WI38 (cell line): ENCODE measurements at regions not wholly inside any gene's neighbourhood (a gene's known extent, or its start where the extent isn't known, plus 50 kb on each side); places are given as distances from the start of the nearest gene placed in this dataset.

Source experiments
- H3K4me3 ChIP-seq: 2 replicates; pipeline ENCODE4 v1.5.1; 2011; ENCODE audit warnings: low read depth, mild to moderate bottlenecking, control low read depth, low read length
- TF ChIP-seq, protein P1 (sequence below): IDR thresholded peaks from 2 replicates; pipeline ENCODE4 v1.5.1; 2012; ENCODE audit warnings: low read depth, mild to moderate bottlenecking, control low read depth, low read length

DNA sequence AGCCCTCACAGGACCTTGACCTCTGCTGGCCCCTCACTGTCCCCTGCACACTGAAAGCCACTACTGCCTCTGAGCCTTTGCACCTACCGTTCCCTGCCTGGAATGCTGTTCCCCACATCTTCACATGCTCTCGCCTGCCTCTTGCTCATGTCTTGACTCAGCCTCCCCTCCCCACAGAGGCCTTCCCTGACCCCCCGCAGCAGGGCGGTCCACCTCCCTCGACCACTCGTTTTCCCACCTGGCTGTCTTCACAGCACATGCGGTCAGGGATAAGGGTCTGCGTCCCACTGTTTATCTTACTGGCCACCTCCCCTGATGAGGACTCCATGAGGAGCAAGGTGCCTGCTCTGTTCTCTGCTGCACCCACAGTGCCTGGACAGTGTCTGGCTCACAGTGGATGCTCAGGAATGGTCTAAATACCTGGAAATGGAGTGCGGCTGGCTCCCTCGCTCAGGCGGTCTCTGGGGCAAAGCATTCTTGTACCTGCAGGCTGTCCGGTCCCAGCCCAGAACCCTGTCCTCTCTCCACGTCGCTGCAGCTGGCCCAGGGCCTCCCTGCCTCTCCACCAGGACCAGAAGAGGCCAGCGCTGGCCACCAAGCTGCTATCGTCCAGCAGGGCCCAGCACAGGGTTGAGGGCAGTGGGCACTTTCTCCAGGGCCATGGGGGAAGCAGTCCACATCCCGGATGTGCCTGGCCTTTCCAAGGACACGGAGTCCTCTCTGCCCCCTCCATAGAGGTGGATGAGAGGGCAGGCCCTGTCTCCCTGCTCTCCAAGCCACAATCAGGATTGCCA is 107.4 kb downstream of the NCOR2 start:
- TF ChIP-seq, protein P1, sequence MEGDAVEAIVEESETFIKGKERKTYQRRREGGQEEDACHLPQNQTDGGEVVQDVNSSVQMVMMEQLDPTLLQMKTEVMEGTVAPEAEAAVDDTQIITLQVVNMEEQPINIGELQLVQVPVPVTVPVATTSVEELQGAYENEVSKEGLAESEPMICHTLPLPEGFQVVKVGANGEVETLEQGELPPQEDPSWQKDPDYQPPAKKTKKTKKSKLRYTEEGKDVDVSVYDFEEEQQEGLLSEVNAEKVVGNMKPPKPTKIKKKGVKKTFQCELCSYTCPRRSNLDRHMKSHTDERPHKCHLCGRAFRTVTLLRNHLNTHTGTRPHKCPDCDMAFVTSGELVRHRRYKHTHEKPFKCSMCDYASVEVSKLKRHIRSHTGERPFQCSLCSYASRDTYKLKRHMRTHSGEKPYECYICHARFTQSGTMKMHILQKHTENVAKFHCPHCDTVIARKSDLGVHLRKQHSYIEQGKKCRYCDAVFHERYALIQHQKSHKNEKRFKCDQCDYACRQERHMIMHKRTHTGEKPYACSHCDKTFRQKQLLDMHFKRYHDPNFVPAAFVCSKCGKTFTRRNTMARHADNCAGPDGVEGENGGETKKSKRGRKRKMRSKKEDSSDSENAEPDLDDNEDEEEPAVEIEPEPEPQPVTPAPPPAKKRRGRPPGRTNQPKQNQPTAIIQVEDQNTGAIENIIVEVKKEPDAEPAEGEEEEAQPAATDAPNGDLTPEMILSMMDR = no peak
- no peak overlapping the region for H3K4me3 ChIP-seq

- no peak overlapping the region for H3K4me3 ChIP-seq
Measured at GRCh38 chr12:124458992-124459851, 108.2 kb downstream of the NCOR2 start.

GRCh38 chr12:124458220-124458991 is 109.0 kb downstream of the NCOR2 start:
- TF ChIP-seq, protein P1 = no peak
- no peak overlapping the region for H3K4me3 ChIP-seq

More at GRCh38 chr12:124458992-124459851, 108.2 kb downstream of the NCOR2 start:
- TF ChIP-seq, protein P1 = no peak

DNA sequence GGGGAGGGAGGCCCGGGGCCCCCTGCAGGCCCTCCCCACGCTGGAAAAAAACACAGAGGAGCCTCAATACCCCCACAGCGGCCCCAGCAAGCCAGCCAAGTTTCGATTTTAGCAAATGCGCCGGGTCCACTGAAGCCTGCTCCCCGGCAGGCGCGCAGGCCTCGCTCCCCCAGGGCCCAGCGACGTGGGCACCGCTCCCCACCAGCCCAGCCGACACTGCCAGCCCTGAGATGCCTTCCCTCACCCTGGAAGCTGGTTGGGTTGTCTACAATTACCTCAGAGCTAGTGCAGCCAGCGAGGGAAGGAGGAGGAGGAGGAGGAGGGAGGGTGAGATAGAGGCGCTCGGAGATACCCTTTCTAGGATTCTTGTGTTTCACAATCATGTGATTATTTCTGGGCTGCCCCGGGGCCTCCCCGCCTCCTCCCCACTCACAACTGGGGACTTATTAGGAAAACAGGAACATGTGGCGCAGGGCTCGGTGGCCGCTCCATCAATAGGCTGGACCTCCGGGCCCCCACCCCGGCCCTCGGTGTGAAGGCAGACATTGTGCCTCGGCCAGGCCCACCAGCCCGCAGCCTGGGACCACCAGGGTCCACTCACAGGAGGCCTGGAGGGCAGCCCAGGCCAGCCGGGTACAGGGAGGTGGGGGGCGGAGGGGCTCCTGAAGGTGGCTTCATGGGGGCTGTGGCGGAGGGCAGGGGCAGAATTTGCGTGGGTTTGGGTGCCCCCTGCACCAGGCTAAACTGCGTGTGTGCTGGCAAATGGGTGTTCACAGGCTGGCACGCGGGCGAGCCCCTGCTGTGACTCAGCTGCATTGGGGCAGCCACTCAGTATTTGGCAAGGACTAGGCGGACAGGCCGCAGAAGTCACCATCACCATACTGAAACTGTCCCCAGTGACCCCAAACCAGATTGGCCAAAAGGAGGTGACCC is 109.9 kb downstream of the NCOR2 start:
- H3K4me3 ChIP-seq = no peak overlapping the region
- TF ChIP-seq, protein P1 = no peak

DNA sequence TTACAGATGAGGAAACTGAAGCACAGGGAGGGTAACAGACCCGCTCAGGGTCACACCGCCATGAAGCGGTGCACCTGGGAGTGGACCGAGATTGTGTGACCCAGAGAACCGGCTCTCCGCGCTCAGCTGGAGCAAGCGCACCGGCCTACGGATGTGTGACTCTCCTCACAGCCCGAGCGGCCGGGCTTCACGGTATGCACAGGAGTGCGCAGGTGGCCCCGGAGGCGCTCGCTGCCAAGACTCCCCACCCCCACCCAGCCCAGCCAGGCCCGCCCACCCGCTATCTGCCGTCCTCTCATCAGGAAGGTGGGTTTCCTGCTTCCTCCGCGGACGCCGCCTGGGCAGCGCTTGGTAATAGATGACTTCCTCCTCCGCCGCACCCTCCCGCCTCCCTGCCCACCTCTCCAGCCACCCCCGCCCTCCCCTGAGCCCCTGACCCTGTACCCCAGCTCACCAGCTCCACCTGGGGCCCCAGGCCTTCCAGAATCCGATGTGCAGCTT is 110.7 kb downstream of the NCOR2 start:
- TF ChIP-seq, protein P1 = no peak
- no peak overlapping the region for H3K4me3 ChIP-seq

DNA sequence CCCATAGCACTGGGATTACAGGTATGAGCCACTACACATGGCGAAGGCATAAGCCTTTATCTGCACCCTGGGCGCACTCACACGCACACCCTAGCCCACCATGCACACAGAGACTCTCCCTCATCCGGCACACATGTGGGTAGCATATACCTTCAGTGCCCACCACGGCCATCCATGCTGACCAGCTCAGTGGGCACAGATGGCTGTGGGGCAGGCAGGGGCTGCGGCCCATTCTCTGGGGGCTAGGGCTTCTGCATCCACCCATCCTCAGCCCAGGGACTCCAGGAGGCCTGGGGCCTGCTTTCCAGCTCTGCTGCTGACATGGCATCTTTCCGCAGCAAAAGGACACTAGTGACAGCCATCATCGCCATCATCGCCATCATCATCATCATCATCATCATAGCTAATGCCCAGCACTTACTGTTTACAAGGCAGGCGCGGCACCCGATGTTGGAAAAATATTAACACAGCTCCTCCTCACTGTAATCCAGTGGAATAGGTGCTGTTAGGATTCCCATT is 111.2 kb downstream of the NCOR2 start:
- H3K4me3 ChIP-seq = no peak overlapping the region

More for the DNA sequence above, 111.2 kb downstream of the NCOR2 start:
- TF ChIP-seq, protein P1 = no peak
